ENCODE measurements at regions not wholly inside any gene's neighbourhood (a gene's known extent, or its start where the extent isn't known, plus 50 kb on each side); places are given as distances from the start of the nearest gene placed in this dataset.

- peak; percentile 39 for TF ChIP-seq CTCF (IDR thresholded peaks at IDR 0.05; ENCODE audit: low read depth, low read length)
- no peak for TF ChIP-seq EZH2phosphoT487 (IDR thresholded peaks at IDR 0.05; ENCODE audit: low read depth)
Observed at GRCh38 chr1:191752342-191752741, 405.9 kb upstream of the RGS18 start.
